ENCODE measurements at regions not wholly inside any gene's neighbourhood (a gene's known extent, or its start where the extent isn't known, plus 50 kb on each side); places are given as distances from the start of the nearest gene placed in this dataset.
A peak's percentile ranks its signal among the peaks of the same experiment; 100 is the strongest.

DNA sequence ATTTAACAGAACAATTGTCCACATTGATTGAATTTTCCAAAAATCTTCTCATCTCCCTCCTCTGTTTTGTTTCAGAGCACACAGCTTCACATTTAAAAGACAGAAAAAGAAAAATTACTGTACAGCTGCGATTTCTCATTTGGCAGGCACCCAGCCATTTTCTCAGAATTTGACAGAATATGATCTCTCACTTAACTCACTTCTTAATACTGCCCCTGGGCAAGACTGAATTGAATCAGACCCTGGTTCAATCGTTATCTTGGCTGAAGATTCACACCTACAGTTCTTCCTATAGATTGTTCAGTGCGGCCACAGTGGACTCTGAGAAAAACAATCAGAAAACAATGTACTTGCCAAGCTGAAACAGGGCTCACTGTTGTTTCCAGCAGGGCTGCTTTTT, 90.2 kb upstream of the LHCGR start:
- TF ChIP-seq, protein P1, sequence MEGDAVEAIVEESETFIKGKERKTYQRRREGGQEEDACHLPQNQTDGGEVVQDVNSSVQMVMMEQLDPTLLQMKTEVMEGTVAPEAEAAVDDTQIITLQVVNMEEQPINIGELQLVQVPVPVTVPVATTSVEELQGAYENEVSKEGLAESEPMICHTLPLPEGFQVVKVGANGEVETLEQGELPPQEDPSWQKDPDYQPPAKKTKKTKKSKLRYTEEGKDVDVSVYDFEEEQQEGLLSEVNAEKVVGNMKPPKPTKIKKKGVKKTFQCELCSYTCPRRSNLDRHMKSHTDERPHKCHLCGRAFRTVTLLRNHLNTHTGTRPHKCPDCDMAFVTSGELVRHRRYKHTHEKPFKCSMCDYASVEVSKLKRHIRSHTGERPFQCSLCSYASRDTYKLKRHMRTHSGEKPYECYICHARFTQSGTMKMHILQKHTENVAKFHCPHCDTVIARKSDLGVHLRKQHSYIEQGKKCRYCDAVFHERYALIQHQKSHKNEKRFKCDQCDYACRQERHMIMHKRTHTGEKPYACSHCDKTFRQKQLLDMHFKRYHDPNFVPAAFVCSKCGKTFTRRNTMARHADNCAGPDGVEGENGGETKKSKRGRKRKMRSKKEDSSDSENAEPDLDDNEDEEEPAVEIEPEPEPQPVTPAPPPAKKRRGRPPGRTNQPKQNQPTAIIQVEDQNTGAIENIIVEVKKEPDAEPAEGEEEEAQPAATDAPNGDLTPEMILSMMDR (IDR thresholded peaks at IDR 0.05; ENCODE audit: low read depth, low read length), result no peak
- DNase-seq (ENCODE audit: low read depth in 2 of 2), result no peak
- no peak overlapping the region for H3K4me3 ChIP-seq (replicated peaks in 1 of 2; ENCODE audit: low read depth in 2 of 2, low read length in 2 of 2)

DNA sequence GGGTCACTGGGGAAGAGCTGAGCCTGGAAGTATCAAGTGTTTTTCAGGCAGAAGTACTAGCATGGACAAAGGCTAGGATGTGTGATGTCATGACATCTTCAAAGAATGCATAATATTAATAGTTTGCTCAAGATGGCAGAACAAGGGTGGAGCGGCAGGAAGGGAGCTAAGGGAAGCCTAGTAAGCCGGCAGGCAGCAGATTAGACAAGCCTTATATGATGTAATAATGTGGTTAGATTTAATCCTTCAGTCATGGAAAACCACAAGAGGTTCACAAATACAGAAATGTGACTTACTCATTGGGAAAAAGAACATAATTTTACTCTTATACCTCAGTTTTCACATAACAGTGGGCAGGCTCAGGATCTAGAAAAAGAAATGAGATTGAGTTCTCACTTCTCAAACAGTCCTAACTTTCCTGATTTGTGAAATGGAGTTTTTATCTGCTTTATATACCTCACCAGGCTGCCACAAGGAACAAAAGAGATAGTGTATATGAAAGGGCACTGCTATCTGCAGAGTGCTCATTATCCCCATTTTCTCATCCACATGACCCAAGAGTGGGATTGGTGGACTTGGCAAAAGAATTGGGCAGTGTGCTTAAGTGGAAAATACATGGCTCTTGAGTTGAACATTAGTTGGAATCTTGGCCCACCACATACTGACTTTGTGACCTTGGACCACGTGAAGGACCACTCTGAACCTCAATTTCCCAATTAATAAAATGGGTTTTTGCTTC, 89.1 kb upstream of the LHCGR start:
- TF ChIP-seq, protein P1 (IDR thresholded peaks at IDR 0.05; ENCODE audit: low read depth, low read length), result no peak
- DNase-seq (ENCODE audit: low read depth in 2 of 2), result peak; percentile 29 to 62

DNA sequence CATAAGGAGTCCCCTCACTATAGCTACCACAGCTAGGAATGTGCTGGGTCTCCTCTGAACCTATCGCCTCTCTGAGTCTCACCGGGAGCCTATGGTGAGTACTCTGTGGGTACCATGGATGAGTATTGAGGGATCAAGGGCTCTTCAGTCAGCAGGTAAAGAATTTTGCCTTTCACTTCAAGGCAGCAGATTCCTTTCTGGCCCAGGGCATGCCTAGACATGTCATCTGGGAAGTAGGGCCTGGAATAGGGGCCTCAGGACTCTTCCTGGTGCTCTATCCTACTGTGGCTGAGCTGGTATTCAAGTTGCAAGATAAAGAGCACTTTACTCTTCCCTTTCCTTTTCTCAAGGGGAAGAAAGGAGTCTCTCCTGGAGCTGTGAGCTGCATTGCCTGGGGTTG, 85.6 kb upstream of the LHCGR start:
- no peak overlapping the region for H3K4me3 ChIP-seq (replicated peaks in 1 of 2; ENCODE audit: low read depth in 2 of 2, low read length in 2 of 2)
- no peak for DNase-seq (ENCODE audit: low read depth in 2 of 2)
- TF ChIP-seq, protein P1 (IDR thresholded peaks at IDR 0.05; ENCODE audit: low read depth, low read length), result no peak

More for the DNA sequence above, 89.1 kb upstream of the LHCGR start:
- no peak overlapping the region for H3K4me3 ChIP-seq (replicated peaks in 1 of 2; ENCODE audit: low read depth in 2 of 2, low read length in 2 of 2)

DNA sequence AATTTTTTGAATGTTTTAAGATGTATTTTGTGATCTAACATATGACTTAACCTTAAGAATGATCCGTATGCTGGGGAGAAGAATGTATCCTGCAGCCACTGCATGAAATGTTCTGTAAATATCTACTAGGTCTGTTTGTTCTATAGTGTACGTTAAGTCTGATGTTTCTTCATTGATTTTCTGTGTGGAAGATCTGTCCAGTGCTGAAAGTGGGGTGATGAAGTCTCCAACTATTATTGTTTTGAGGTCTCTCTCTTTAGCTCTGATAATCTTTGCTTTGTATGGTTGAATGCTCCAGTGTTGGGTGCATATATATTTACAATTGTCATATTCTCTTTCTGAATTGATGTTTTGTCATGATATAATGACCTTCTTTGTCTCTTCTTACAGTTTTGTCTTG, 82.5 kb upstream of the LHCGR start:
- no peak overlapping the region for H3K4me3 ChIP-seq (replicated peaks in 1 of 2; ENCODE audit: low read depth in 2 of 2, low read length in 2 of 2)
- TF ChIP-seq, protein P1 (IDR thresholded peaks at IDR 0.05; ENCODE audit: low read depth, low read length), result no peak
- DNase-seq (ENCODE audit: low read depth in 2 of 2), result peak in 1 of 2 donors; percentile 4

DNA sequence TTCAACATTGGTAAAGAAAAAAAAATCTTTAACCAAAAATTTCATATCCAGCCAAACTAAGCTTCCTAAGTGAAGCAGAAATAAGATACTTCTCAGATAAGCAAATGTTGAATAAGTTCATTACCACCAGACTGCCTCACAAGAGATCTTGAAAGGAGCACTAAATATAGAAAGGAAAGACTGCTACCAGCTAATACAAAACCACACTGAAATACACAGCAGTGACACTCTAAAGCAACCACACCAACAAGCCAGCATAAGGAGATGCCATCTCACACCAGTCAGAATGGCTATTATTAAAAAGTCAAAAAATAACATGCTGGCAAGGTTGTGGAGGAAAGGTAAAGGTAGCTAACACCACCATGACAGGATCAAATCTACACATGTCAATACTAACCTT, 74.0 kb upstream of the LHCGR start:
- no peak overlapping the region for H3K4me3 ChIP-seq (replicated peaks in 1 of 2; ENCODE audit: low read depth in 2 of 2, low read length in 2 of 2)
- TF ChIP-seq, protein P1 (IDR thresholded peaks at IDR 0.05; ENCODE audit: low read depth, low read length), result no peak
- DNase-seq (ENCODE audit: low read depth in 2 of 2), result no peak

DNA sequence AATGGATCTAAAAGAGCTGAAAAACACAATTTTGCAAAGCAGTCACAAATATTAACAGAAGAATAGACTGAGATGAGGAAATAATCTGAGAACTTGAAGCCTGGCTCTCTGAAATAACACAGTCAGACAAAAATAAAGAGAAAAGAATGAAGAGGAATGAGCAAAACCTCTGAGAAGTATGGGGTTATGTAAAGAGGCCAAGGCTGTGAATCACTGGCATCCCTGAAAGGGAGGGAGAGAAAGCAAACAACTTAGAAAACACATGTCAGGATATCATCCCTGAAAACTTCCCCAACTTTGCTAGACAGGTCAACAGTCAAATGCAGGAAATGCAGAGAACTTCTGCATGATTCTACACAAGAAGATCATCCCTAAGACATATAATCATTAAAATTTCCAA, 73.5 kb upstream of the LHCGR start:
- DNase-seq (ENCODE audit: low read depth in 2 of 2), result peak in 1 of 2 donors; percentile 56
- TF ChIP-seq, protein P1 (IDR thresholded peaks at IDR 0.05; ENCODE audit: low read depth, low read length), result no peak
- no peak overlapping the region for H3K4me3 ChIP-seq (replicated peaks in 1 of 2; ENCODE audit: low read depth in 2 of 2, low read length in 2 of 2)

DNA sequence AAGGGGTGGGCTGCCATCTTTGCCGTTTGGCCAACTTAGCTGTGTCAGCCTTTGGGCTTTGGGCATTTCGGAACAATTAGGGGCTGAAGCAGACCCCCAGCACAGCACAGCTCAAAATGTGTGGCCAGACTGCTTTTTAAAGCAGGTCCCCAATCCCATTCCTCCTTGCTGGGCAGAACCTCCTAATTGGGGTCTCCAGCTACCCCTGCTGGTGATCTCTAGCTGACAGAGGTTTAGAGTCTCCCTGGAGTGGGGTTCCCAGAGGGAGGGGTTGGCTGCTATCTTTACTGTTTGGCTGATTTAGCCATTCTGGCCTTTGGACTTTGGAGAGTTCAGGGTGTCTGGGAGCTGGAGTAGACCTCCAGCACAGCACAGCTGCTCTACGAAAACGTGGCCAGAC, 71.5 kb upstream of the LHCGR start:
- no peak for DNase-seq (ENCODE audit: low read depth in 2 of 2)
- no peak overlapping the region for H3K4me3 ChIP-seq (replicated peaks in 1 of 2; ENCODE audit: low read depth in 2 of 2, low read length in 2 of 2)
- TF ChIP-seq, protein P1 (IDR thresholded peaks at IDR 0.05; ENCODE audit: low read depth, low read length), result no peak

Data from cardiac fibroblast (primary cell).